DOHH2 (cell line): ENCODE measurements at regions not wholly inside any gene's neighbourhood (a gene's known extent, or its start where the extent isn't known, plus 50 kb on each side); places are given as distances from the start of the nearest gene placed in this dataset.

ENCODE experiments used
- H3F3A ChIP-seq: fragments of 200-600 bp; sonication (generic), shearing (Covaris generic); 2 replicates; pipeline ENCODE4 v1.6.0; 2016; ENCODE audit warnings: antibody characterized with exemption, mild to moderate bottlenecking; ENCODE audit not compliant: control insufficient read depth, insufficient read depth
- H3K27ac ChIP-seq: fragments of 200-600 bp; sonication (generic); 2 replicates; pipeline ENCODE4 v1.5.1; 2014; ENCODE audit warnings: low read depth, mild to moderate bottlenecking, low read length, moderate library complexity
- H3K27me3 ChIP-seq: fragments of 200-600 bp; sonication (generic); 2 replicates; pipeline ENCODE4 v1.6.1; 2014; ENCODE audit warnings: mild to moderate bottlenecking, low read length, mixed read lengths; ENCODE audit not compliant: control insufficient read depth
- H3K36me3 ChIP-seq: fragments of 200-600 bp; sonication (generic); 2 replicates; pipeline ENCODE4 v1.6.1; 2014; ENCODE audit warnings: mild to moderate bottlenecking, low read length, moderate library complexity, mixed read lengths; ENCODE audit not compliant: control insufficient read depth
- H3K4me1 ChIP-seq: fragments of 200-600 bp; sonication (generic); 2 replicates; pipeline ENCODE4 v1.6.1; 2014; ENCODE audit warnings: mild to moderate bottlenecking, low read length, mixed read lengths; ENCODE audit not compliant: control insufficient read depth
- H3K4me2 ChIP-seq: fragments of 200-600 bp; sonication (generic); 2 replicates; pipeline ENCODE4 v1.6.0; 2014; ENCODE audit warnings: mild to moderate bottlenecking, low read length, moderate library complexity
- H3K4me3 ChIP-seq: fragments of 200-600 bp; sonication (generic); 2 replicates; pipeline ENCODE4 v1.5.1; 2014; ENCODE audit warnings: mild to moderate bottlenecking, low read length, mixed read lengths
- H3K79me2 ChIP-seq: fragments of 200-600 bp; sonication (generic); 2 replicates; pipeline ENCODE4 v1.6.1; 2014; ENCODE audit warnings: mild to moderate bottlenecking, low read length, mixed read lengths; ENCODE audit not compliant: control insufficient read depth
- H3K9me2 ChIP-seq: fragments of 200-600 bp; sonication (generic); replicated peaks from 2 replicates; pipeline ENCODE4 v1.6.1; 2014; ENCODE audit warnings: mild to moderate bottlenecking, low read length, mixed read lengths; ENCODE audit not compliant: control insufficient read depth
- H3K9me3 ChIP-seq: fragments of 200-600 bp; sonication (generic); 2 replicates; pipeline ENCODE4 v1.6.1; 2014; ENCODE audit warnings: antibody characterized with exemption, low read length, mixed read lengths; ENCODE audit not compliant: control insufficient read depth, insufficient read depth
- H4K20me1 ChIP-seq: fragments of 200-600 bp; sonication (generic); 2 replicates; pipeline ENCODE4 v1.6.0; 2014; ENCODE audit warnings: low read depth, mild to moderate bottlenecking, antibody characterized with exemption, low read length, moderate library complexity; ENCODE audit not compliant: control insufficient read depth, insufficient read depth
- CTCF ChIP-seq: fragments of 200-600 bp; sonication (generic); IDR thresholded peaks from one replicate; pipeline ENCODE4 v1.5.1; 2014; ENCODE audit warnings: antibody characterized with exemption, mild to moderate bottlenecking, low read depth, low read length; ENCODE audit not compliant: poor library complexity, severe bottlenecking
- EZH2phosphoT487 ChIP-seq: fragments of 200-600 bp; sonication (generic); IDR thresholded peaks from 2 replicates; pipeline ENCODE4 v1.6.1; 2017; ENCODE audit warnings: borderline replicate concordance, mild to moderate bottlenecking, antibody characterized with exemption, low read length, moderate library complexity, mixed read lengths

- no peaks in the 10 kb centered on the region for H3K4me1 ChIP-seq
- no peaks in the 10 kb centered on the region for H3F3A ChIP-seq
- no peaks in the 10 kb centered on the region for H3K9me2 ChIP-seq
- H3K27ac ChIP-seq: no peak overlapping the region
- H3K27me3 ChIP-seq: no peaks in the 10 kb centered on the region
- H3K36me3 ChIP-seq: no peaks in the 10 kb centered on the region
- no peak overlapping the region for H3K4me3 ChIP-seq
- no peak for TF ChIP-seq CTCF
- no peak for TF ChIP-seq EZH2phosphoT487
- no peaks in the 10 kb centered on the region for H4K20me1 ChIP-seq
- H3K4me2 ChIP-seq: no peak overlapping the region
- no peaks in the 10 kb centered on the region for H3K9me3 ChIP-seq
- no peaks in the 10 kb centered on the region for H3K79me2 ChIP-seq
These were observed 743.9 kb upstream of the FLRT2 start for GRCh38 chr14:84785996-84786395.

GRCh38 chr14:84789012-84789411, 740.9 kb upstream of the FLRT2 start:
- Histone ChIP-seq H3K27ac (no peak overlapping the region), H3K79me2 (no peaks in the 10 kb centered on the region), H3F3A (no peaks in the 10 kb centered on the region), H3K9me3 (no peaks in the 10 kb centered on the region), H3K4me3 (no peak overlapping the region), H3K4me2 (no peak overlapping the region), H3K36me3 (no peaks in the 10 kb centered on the region), H3K27me3 (no peaks in the 10 kb centered on the region), H4K20me1 (no peaks in the 10 kb centered on the region), H3K4me1 (no peaks in the 10 kb centered on the region), H3K9me2 (no peaks in the 10 kb centered on the region)
- TF ChIP-seq CTCF: no peak
- TF ChIP-seq EZH2phosphoT487: no peak

- Histone ChIP-seq H3K4me1 (no peaks in the 10 kb centered on the region), H3K27me3 (no peaks in the 10 kb centered on the region), H3K27ac (no peak overlapping the region), H3K4me2 (no peak overlapping the region), H3K79me2 (no peaks in the 10 kb centered on the region), H3K4me3 (no peak overlapping the region), H3K36me3 (no peaks in the 10 kb centered on the region), H3F3A (no peaks in the 10 kb centered on the region), H3K9me2 (no peaks in the 10 kb centered on the region), H4K20me1 (no peaks in the 10 kb centered on the region), H3K9me3 (no peaks in the 10 kb centered on the region)
- TF ChIP-seq CTCF: no peak
- no peak for TF ChIP-seq EZH2phosphoT487
These were observed 737.1 kb upstream of the FLRT2 start for GRCh38 chr14:84792722-84793410.
